ENCODE measurements at regions not wholly inside any gene's neighbourhood (a gene's known extent, or its start where the extent isn't known, plus 50 kb on each side); places are given as distances from the start of the nearest gene placed in this dataset.

- TF ChIP-seq CTCF (IDR thresholded peaks at IDR 0.05) (no peak), POLR2A (IDR thresholded peaks at IDR 0.05) (no peak)
Observed at GRCh38 chr7:109476409-109476808, 906.7 kb downstream of the DNAJB9 start.

Measured in right lobe of liver (tissue), 4 donors.